HCT116 (cell line): ENCODE measurements at regions not wholly inside any gene's neighbourhood (a gene's known extent, or its start where the extent isn't known, plus 50 kb on each side); places are given as distances from the start of the nearest gene placed in this dataset.

Experiments
- CTCF ChIP-seq, 3 experiments: fragments of 200-600 bp in 1 of 3; sonication (generic) in 1 of 3; IDR thresholded peaks in 2 of 3; conservative IDR thresholded peaks in 1 of 3; 2 replicates each; pipeline ENCODE4 v1.5.1; 2012 to 2017; ENCODE audit warnings: low read depth in 2 of 3, low read length in 2 of 3, antibody characterized with exemption in 1 of 3, borderline replicate concordance in 1 of 3, control low read depth in 1 of 3, mild to moderate bottlenecking in 1 of 3, mixed read lengths in 1 of 3, mixed run types in 1 of 3, moderate library complexity in 1 of 3; ENCODE audit not compliant: insufficient read depth in 1 of 3
- POLR2A ChIP-seq: IDR thresholded peaks from 2 replicates; pipeline ENCODE4 v1.7.0; 2011; ENCODE audit warnings: borderline replicate concordance; ENCODE audit not compliant: insufficient read depth, insufficient read length; ENCODE audit errors: extremely low read depth
- ZBTB33 ChIP-seq: IDR thresholded peaks from 2 replicates; pipeline ENCODE4 v1.6.1; 2011; ENCODE audit warnings: mild to moderate bottlenecking, low read length, moderate library complexity; ENCODE audit not compliant: insufficient replicate concordance; ENCODE audit errors: extremely low read depth
- ZNF274 ChIP-seq: fragments of 200-500 bp; sonication (Bioruptor generic); IDR thresholded peaks from 2 replicates; pipeline ENCODE4 v1.6.1; 2014; ENCODE audit warnings: mild to moderate bottlenecking, low read depth, low read length, inconsistent platforms
- TF ChIP-seq, protein P1 (sequence below): IDR thresholded peaks from 2 replicates; pipeline ENCODE4 v1.6.1; 2012; ENCODE audit warnings: low read depth
- TF ChIP-seq, protein P2 (sequence below): IDR thresholded peaks from 2 replicates; pipeline ENCODE4 v1.6.1; 2012
- TF ChIP-seq, protein P3 (sequence below): IDR thresholded peaks from 2 replicates; pipeline ENCODE4 v1.6.1; 2012

DNA sequence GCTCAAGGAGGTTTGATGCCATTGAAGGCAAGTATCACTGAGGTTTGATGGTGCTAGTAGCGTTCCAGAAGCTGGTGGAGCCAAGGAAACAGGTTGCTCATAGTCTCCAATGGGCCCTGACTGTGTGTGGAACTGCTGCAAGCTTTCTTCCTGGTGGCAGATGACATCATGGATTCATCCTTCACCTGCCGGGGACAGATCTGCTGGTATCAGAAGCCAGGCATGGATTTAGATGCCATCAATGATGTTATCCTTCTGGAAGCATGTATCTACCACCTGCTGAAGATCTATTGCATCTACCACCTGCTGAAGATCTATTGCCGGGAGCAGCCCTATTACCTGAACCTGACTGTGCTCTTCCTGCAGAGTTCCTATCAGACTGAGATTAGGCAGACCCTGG is 734.4 kb downstream of the PLA2G4A start (continued):
- TF ChIP-seq, protein P1, sequence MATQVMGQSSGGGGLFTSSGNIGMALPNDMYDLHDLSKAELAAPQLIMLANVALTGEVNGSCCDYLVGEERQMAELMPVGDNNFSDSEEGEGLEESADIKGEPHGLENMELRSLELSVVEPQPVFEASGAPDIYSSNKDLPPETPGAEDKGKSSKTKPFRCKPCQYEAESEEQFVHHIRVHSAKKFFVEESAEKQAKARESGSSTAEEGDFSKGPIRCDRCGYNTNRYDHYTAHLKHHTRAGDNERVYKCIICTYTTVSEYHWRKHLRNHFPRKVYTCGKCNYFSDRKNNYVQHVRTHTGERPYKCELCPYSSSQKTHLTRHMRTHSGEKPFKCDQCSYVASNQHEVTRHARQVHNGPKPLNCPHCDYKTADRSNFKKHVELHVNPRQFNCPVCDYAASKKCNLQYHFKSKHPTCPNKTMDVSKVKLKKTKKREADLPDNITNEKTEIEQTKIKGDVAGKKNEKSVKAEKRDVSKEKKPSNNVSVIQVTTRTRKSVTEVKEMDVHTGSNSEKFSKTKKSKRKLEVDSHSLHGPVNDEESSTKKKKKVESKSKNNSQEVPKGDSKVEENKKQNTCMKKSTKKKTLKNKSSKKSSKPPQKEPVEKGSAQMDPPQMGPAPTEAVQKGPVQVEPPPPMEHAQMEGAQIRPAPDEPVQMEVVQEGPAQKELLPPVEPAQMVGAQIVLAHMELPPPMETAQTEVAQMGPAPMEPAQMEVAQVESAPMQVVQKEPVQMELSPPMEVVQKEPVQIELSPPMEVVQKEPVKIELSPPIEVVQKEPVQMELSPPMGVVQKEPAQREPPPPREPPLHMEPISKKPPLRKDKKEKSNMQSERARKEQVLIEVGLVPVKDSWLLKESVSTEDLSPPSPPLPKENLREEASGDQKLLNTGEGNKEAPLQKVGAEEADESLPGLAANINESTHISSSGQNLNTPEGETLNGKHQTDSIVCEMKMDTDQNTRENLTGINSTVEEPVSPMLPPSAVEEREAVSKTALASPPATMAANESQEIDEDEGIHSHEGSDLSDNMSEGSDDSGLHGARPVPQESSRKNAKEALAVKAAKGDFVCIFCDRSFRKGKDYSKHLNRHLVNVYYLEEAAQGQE: no peak
- TF ChIP-seq, protein P2, sequence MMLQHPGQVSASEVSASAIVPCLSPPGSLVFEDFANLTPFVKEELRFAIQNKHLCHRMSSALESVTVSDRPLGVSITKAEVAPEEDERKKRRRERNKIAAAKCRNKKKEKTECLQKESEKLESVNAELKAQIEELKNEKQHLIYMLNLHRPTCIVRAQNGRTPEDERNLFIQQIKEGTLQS: no peak
- TF ChIP-seq ZBTB33: no peak
- TF ChIP-seq CTCF (IDR thresholded peaks at IDR 0.05 in 2 of 3, conservative IDR thresholded peaks at IDR 0.05 in 1 of 3; ENCODE audit: borderline replicate concordance in 1 of 3, insufficient read depth in 1 of 3, low read depth in 2 of 3, low read length in 2 of 3): no peak
- TF ChIP-seq POLR2A: no peak
- no peak for TF ChIP-seq ZNF274
- TF ChIP-seq, protein P3, sequence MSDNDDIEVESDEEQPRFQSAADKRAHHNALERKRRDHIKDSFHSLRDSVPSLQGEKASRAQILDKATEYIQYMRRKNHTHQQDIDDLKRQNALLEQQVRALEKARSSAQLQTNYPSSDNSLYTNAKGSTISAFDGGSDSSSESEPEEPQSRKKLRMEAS: no peak
